GM21381 (cell line): ENCODE measurements at regions not wholly inside any gene's neighbourhood (a gene's known extent, or its start where the extent isn't known, plus 50 kb on each side); places are given as distances from the start of the nearest gene placed in this dataset.
"Not testable (repeated sequence)": the region's sequence is repeated elsewhere in the genome, so short reads cannot be mapped to it uniquely, and the experiment has no call there.

ENCODE experiments used
- ATAC-seq: cut with Tn5 transposase; IDR thresholded peaks from one replicate; pipeline ENCODE4 v1.9.1; 2021; ENCODE audit warnings: mild to moderate bottlenecking, moderate library complexity; ENCODE audit not compliant: unreplicated experiment

- ATAC-seq = not testable (repeated sequence)
Observed at GRCh38 chr1:149228672-149229585, 125.6 kb upstream of the NBPF9 start.

GRCh38 chr1:149229813-149230212 is 126.5 kb upstream of the NBPF9 start:
- ATAC-seq = not testable (repeated sequence)

GRCh38 chr1:149234926-149235914 is 131.9 kb upstream of the NBPF9 start:
- ATAC-seq = not testable (repeated sequence)

- ATAC-seq = not testable (repeated sequence)
Observed at GRCh38 chr1:149237515-149237914, 134.2 kb upstream of the NBPF9 start.

- ATAC-seq = not testable (repeated sequence)
Observed at GRCh38 chr1:149239897-149240508, 136.7 kb upstream of the NBPF9 start.

GRCh38 chr1:149240530-149240929 is 137.2 kb upstream of the NBPF9 start:
- not testable (repeated sequence) for ATAC-seq

- ATAC-seq = not testable (repeated sequence)
Observed at GRCh38 chr1:149241272-149241671, 137.9 kb upstream of the NBPF9 start.

- ATAC-seq = not testable (repeated sequence)
Observed at GRCh38 chr1:149243572-149243971, 140.2 kb upstream of the NBPF9 start.

- not testable (repeated sequence) for ATAC-seq
Observed at GRCh38 chr1:149244621-149245020, 141.3 kb upstream of the NBPF9 start.

GRCh38 chr1:149246212-149246611 is 142.9 kb upstream of the NBPF9 start:
- not testable (repeated sequence) for ATAC-seq

GRCh38 chr1:149248610-149249009 is 145.3 kb upstream of the NBPF9 start:
- not testable (repeated sequence) for ATAC-seq

GRCh38 chr1:149249850-149250467 is 146.6 kb upstream of the NBPF9 start:
- not testable (repeated sequence) for ATAC-seq

GRCh38 chr1:149254894-149255847 is 151.8 kb upstream of the NBPF9 start:
- not testable (repeated sequence) for ATAC-seq

GRCh38 chr1:149260284-149260683 is 156.9 kb upstream of the NBPF9 start:
- not testable (repeated sequence) for ATAC-seq

GRCh38 chr1:149260736-149261340 is 157.5 kb upstream of the NBPF9 start:
- ATAC-seq = not testable (repeated sequence)

- not testable (repeated sequence) for ATAC-seq
Observed at GRCh38 chr1:149267287-149267686, 163.9 kb upstream of the NBPF9 start.

- not testable (repeated sequence) for ATAC-seq
Observed at GRCh38 chr1:149269001-149269702, 165.8 kb upstream of the NBPF9 start.

- not testable (repeated sequence) for ATAC-seq
Observed at GRCh38 chr1:149269833-149270232, 166.5 kb upstream of the NBPF9 start.
